NCI-H446 (cell line): ENCODE measurements at regions not wholly inside any gene's neighbourhood (a gene's known extent, or its start where the extent isn't known, plus 50 kb on each side); places are given as distances from the start of the nearest gene placed in this dataset.
A peak's percentile ranks its signal among the peaks of the same experiment; 100 is the strongest.

Source experiments
- DNase-seq, 2 experiments: peaks; one replicate each; lab custom pipeline; 2025; lab: John Stamatoyannopoulos, UW

- DNase-seq, result peak; percentile 41 to 66
Measured at GRCh38 chr10:63744060-63744941, 223.1 kb downstream of the REEP3 start.

GRCh38 chr10:63749915-63750314 lies 228.7 kb downstream of the REEP3 start:
- DNase-seq, result no peak

DNA sequence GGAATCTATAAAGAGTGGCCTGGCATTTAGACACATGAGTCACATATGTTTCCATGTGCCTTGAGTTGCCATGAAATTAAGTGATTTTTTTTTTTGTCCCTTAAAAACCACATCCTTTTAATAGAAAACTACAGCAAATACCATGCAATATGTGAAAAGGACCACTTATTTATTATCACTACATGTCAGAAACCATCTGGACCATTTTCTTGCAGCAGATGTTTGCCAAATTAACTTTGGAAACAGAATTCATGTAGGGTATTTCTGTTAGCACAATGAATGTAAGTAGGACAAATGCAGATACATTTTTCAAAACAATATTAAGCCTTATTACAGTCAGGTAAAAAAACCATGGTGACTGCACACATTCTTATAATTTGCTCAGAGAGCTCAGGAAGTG lies 230.6 kb downstream of the REEP3 start:
- peak in 1 of 2 experiments; percentile 66 for DNase-seq

DNA sequence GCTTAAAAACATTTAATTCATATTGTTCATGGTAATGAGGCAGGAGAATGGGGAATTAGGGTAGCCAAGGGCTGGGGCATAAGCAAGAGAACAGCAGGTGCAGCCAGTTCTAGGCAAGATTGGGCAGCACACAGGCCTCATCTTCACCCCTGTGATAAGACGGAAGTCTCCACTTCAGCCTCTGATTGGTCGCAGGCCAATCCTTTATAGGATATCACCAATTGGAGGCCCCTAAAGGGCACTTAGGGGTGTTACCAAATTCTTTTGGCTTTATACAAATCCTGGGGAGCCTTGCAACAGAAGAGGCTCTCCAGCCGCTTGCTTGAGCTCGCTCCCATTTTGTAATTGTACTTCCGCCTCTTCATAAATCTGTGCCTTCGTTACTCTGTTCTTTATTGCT lies 231.1 kb downstream of the REEP3 start:
- peak in 1 of 2 experiments; percentile 26 for DNase-seq

- DNase-seq, result no peak
Measured at GRCh38 chr10:63753808-63754207, 232.6 kb downstream of the REEP3 start.

DNA sequence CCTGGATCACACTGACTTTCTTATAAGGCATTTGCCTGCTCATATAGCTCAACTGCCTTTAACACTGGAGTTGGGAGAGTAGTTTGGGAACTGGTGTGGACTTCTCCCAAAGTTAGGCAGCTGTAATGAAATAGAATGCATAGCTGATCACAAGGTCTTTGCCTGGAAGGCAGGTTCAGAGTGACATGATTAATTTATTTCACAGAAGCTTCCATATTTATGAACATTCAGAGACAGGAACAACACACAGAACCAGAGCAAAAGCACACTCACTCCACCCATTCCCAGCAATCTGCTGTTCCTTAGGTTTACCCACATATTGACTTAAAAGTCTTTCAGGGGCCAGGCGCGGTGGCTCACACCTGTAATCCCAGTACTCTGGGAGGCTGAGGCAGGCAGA lies 234.2 kb downstream of the REEP3 start:
- DNase-seq, result no peak

DNA sequence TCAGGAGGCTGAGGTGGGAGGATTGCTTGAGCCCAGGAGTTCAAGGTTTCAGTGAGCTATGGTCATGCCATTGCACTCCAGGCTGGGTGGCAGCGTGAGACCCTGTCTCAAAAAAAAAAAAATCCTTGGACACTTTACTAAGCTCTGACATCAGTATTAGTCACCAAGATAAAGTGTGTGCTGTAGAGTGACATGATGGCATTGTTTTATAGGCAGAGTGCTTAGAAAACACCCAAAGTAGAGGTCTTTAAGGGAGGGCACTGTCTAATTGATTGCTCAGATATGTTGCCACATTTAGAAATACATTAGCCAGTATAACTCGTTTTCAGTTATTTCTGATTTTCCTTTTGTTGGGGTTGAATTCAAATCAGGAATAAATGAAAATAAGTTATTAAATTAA lies 235.9 kb downstream of the REEP3 start:
- DNase-seq, result no peak

DNA sequence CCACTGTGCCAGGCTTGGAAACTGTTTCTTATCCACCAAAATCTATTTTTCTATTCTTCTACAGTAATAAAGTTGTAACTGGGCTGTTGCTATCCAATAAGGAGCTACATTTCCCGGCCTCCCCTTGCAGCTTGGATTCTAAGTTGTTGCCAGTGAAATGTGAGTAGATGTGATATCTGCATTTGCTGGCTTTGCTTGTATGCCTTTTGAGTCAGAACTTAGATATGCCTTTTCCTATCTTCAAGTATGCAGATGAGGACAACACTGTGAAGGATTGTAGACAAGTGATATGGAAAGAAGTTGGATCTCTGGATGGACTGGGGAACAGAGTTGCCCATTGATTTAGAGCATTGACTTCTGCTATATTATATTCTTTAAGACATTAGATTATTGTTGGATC lies 236.9 kb downstream of the REEP3 start:
- no peak for DNase-seq

GRCh38 chr10:63759335-63759734 lies 238.1 kb downstream of the REEP3 start:
- no peak for DNase-seq

- DNase-seq, result no peak
Measured at GRCh38 chr10:63760034-63760707, 239.0 kb downstream of the REEP3 start.

GRCh38 chr10:63760708-63761047 lies 239.5 kb downstream of the REEP3 start:
- DNase-seq, result no peak

- DNase-seq, result no peak
Measured at GRCh38 chr10:63761243-63761642, 240.0 kb downstream of the REEP3 start.

DNA sequence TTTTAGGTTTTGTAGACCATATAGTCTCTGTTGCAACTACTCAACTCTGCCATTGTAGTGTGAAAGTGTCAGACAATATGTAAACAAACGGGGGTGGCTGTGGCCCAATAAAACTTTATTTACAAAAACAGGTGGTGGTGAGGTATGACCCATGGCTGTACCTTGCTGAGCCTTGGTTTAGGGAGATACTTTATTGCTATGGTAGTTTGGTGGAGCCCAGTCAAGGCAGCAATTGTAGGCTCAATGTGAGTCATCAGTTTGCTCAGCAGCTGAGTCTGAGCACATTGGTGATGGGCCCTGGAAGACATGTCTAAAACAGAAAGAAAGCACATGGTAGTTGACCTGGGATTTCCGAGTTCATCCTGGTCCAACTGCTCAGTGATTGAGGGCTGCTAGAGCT lies 242.5 kb downstream of the REEP3 start:
- DNase-seq, result no peak

- DNase-seq, result peak in 1 of 2 experiments; percentile 17
Measured at GRCh38 chr10:63765126-63765525, 243.9 kb downstream of the REEP3 start.

DNA sequence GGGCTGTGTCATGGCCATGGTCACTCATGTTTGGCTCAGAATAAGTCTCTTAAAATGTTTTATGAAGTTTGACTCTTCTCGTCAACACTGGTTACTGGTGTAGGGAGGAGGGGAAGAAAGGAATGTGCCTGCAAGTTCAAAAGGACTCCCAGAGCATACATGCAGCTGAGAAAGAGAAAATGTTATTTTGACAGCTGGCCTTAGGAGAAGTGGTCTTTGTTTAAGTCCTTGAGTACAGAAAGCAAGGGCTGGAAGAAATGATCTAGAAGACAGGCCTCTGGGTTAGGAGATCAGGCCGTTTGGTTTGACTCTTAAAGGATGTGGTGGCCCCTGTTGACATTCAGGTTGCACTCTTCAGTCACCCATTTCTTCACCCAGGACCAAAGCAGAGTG lies 245.5 kb downstream of the REEP3 start:
- no peak for DNase-seq

DNA sequence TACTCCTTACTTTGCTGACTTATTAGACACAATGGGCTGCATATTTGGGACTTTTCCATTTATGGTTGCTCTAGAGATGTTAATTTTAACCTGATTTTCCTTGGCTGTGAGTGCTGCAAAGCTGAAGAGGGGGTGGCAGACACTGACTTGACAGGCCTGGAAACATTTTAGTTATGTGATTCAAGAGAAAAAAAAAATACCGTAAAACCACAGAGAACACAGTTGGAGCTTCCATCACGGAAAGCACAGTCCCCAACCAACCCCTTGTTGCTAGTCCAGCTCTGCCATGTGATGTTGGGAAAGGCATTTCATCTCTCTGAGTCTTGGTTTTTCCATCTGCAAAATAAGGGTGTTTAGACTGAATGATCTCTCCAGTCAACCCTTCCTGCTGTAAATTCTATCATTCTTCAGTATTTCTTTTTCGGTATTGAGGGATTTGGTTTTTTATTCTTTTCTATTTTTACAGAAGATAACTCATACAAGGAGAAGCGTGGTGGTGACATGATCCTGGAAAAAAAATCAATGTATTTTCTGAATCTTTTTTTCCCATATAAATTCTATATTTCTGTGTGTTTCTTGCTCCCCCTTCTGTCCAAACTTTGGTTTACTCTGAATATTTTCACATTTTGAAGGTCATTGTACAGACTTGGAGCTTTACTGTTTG lies 246.1 kb downstream of the REEP3 start:
- peak; percentile 10 to 46 for DNase-seq

DNA sequence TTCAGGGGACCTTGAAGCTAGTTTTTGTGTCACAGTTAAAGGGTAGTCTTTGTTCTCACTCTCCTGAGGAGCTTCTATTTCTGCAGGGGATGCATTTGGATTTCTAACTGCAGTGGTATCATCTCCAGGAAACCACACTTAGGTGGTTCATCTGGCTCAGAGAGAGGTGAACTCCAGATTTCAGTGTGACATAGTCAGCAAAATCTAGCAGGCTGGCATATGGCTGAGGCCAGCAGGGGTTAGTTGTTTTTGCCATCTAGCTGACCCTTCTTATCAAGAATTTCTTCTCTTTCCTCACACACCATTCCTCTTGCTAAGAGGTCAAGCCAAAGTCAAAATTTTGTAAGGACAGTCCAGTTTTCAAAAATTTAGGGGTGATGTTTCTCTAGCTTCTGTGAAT lies 248.2 kb downstream of the REEP3 start:
- no peak for DNase-seq

DNA sequence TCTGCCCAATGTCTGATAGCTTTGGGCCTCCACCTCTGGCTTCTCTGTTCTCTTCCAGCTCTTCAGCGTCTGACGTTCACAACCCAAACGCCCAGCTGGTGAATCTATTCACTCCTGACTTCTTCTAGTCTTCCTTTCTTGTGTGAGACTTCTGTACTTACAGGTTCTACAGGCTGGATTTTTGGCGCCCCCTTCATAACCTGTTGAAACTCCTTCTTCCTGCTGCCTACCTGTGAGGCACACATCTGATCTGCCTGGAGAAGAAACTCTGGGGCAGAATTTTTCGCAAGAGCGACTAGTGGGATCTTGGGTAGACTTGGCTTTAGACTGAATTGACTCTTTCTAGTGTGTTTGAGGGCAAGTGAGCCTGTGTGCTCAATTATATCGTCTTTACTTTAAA lies 249.3 kb downstream of the REEP3 start:
- DNase-seq, result no peak

GRCh38 chr10:63772491-63772890 lies 251.3 kb downstream of the REEP3 start:
- DNase-seq, result no peak

GRCh38 chr10:63773106-63773505 lies 251.9 kb downstream of the REEP3 start:
- no peak for DNase-seq

DNA sequence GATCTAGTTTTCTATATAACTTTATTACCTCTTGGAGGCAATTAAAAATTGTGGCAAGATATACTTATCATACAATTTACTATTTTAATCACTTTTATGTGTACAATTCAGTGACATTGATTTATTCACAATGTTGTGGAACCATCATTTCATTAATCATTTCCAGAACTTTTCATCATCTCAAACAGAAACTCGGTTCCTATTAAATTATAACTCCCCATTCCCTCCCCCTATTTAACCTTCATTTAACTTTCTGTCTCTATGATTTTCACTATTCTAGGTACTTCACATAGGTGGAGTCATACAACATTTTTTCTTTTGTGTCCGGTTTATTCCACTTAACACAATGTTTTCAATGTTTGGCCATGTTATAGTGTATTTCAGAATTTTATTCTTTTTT lies 252.8 kb downstream of the REEP3 start:
- DNase-seq, result no peak

GRCh38 chr10:63780101-63780500 lies 258.9 kb downstream of the REEP3 start:
- no peak for DNase-seq

DNA sequence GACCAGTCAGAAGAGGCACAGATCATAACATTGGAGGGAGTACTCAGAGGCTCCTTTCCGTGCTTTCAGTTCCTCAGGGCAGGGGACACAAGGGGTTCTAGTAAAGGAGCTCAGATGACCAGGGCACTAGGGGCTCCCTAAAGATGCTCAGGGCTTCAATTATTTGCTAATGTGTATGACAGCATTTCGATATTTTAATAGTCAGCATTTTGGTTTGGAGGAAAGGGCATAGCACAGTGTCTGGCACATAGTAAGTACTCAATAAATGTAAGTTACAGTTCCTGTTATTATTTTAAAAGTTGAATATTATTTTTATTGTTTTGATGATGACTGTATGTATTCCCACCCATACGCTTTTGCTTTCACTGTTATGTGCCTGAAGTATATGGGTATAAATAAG lies 260.0 kb downstream of the REEP3 start:
- no peak for DNase-seq
